Colon (tissue), 2 donors: ENCODE measurements at regions not wholly inside any gene's neighbourhood (a gene's known extent, or its start where the extent isn't known, plus 50 kb on each side); places are given as distances from the start of the nearest gene placed in this dataset.
"Not testable (repeated sequence)": the region's sequence is repeated elsewhere in the genome, so short reads cannot be mapped to it uniquely, and the experiment has no call there.

Source experiments
- FAIRE-seq: peaks from 2 replicates; lab custom pipeline; 2012; peaks lifted over from hg19 to GRCh38; lab: Jason Lieb, UNC
- donor health status: control.
- donor health status: control.

DNA sequence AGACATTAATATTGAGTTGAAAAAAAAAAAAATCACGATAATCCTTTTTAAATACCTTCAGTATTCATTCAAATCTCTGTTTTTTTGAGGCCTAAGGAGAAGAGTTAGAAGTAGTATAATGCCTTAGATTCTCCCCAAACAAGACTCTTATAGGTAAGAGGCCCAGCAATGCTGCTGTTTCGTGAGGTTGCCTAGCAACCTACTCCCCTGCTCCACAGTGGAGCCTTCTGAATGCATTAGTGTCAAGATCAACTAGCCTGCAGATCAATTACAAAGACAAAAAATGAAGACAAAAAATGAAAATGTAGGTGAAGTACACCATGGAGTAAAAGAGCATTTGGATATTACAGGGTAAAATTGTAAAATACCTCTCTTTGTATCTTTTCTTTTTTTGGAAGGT lies 229.8 kb upstream of the LUZP2 start:
- FAIRE-seq = no peak

DNA sequence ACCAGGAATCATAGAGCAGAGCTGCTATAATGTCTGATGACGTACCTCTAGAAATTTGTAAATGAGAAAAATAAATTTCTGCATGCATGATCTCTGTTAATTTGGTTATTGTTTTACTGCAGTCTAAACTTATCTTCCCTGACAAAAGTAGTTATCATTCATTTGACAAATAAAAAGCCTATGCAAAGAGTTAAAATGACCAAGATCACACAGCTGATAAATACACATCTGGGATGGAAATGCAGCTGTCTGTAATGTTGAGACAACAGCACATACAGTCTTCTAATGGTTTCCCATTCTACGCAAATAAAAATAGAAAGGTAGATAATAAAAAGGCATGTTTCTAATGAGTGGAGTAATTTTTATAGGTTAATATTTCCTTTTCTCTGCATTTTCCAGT lies 225.1 kb upstream of the LUZP2 start:
- no peak for FAIRE-seq

DNA sequence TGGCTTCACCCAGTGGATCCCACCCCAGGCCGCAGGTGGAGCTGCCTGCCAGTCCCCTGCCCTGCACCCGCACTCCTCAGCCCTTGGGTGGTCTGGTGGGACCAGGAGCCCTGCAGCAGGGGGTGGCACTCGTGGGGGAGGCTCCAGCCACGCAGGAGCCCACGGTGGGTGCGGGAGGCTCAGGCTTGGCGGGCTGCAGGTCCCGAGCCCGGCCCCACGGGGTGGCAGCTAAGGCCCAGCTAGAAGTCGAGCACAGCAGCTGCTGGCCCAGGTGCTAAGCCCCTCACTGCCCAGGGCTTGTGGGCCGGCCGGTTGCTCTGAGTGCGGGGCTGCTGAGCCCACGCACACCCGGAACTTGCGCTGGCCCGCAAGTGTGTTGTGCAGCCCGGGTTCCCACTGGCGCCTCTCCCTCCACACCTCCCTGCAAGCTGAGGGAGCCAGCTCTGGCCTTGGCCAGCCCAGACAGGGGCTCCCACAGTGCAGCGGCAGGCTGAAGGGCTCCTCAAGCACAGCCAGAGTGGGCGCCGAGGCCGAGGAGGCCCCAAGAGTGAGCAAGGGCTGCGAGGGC lies 222.6 kb upstream of the LUZP2 start:
- FAIRE-seq = not testable (repeated sequence)

DNA sequence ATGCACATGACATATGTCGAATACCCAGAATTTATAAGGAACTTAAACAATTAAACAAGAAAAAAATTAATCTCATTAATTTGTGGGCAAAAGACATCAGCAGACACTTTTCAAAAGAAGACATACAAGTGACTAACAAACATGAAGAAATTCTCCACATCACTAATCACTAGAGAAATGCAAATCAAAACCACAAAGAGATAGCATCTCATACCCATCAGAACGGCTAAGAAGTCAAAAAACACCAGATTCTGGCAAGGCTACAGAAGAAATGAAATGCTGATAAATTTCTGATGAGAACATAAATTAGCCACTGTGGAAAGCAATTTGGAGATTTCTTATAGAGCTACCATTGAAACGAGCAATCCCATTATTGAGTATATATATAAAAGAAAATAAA lies 210.6 kb upstream of the LUZP2 start:
- no peak for FAIRE-seq

DNA sequence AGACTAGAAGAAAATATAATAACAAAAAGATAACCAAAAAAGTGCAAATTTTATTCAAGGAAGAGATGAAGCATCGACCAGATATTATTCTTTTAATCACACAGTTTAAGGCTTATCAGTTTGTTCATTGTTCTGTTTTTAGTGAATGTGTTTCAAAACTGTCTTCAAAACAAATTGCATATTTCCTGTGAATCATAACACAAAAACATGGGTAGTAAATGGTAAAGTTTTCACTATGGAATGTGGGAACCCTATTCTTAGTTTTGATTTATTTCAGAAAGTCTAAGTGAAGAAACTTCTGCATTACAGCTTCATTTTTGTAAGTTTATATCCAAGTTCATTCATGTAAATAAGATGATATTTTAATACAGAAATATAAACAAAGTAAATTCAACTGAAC lies 207.6 kb upstream of the LUZP2 start:
- no peak for FAIRE-seq

DNA sequence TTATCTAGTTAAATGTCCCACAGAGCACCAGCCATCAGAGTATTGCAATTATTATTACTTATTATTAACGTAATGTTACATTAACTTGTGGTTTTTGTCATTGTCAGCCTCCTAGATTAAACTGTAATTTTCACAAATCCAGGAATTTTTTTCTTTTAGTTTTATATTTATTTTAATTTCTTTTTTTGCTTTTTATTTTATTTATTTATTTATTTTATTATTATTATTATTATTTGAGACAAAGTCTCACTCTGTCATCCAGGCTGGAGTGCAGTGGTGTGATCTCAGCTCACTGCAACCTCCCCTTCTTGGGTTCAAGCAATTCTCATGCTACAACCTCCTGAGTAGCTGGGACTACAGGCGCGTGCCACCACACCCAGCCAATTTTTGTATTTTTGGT lies 202.9 kb upstream of the LUZP2 start:
- FAIRE-seq = no peak

DNA sequence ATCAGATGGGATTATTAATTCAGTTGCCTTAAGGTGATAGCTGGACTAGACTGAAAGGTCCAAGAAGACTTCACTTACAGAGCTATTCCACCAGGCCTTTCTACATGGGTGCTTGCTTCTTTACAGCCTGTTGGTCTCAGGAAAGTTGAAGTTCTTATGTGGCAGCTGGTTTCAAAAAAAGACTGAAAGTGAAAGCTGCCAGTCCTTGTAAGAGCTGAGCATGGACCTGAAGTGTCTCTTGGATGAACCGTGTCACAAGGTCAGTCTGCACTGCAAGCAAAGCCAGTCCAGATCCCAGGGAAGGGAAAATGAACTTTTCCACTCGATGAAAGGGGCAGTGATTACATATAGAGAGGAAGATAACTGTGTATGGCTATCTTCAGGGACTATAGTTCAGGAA lies 201.5 kb upstream of the LUZP2 start:
- no peak for FAIRE-seq

DNA sequence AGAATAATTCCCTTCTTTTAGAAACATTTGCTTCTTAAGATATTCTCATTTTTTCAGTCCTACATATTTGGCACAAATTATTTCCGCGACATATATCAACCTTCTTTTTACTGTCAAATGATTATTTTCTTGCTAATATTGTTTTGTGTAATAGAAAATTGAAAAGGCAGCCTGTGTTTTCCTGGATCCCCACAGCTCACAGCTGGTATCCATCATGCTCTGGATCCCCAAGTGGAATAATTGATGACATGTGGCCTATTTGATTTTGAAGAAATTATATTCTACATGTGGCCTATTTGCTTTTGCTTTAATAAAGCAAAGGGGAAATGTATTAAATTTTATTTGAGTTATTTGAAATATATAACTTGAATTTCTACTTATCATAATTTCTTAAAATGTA lies 199.4 kb upstream of the LUZP2 start:
- no peak for FAIRE-seq

DNA sequence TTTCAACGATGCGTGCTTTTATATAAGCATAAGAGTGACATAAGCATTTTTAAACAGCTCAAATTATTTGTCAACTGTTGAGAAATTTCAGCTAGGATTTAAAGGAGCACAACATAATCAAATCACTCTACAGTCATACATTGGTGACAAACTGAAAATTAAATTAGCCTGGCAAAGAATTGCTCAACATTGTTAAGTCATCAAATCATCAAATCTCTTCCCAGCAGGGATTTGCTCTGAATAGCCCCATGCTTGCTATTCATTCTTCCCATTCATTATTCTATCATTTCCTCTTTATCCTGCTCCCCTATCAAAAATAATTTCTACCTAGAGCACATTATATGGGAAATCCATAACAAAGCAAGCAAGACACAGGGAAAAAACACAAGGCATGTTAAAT lies 198.7 kb upstream of the LUZP2 start:
- no peak for FAIRE-seq

DNA sequence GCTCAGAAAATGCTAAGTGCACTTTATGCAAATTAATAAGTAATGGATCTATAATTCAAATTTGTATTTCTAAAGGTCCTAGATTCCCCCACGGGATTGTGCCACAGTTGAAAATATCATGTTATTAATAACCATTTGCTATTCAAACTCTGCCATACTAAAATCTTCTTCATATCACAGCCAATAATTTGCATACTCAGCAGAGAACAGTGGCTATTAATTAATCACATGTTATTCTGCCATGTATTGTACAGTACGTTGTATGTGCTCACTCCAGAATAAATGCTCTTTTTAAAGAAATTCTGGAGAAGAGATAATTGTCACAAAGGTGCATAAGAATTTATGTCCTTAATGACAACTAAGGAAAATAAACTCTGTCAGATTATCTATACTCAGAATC lies 184.9 kb upstream of the LUZP2 start:
- no peak for FAIRE-seq

DNA sequence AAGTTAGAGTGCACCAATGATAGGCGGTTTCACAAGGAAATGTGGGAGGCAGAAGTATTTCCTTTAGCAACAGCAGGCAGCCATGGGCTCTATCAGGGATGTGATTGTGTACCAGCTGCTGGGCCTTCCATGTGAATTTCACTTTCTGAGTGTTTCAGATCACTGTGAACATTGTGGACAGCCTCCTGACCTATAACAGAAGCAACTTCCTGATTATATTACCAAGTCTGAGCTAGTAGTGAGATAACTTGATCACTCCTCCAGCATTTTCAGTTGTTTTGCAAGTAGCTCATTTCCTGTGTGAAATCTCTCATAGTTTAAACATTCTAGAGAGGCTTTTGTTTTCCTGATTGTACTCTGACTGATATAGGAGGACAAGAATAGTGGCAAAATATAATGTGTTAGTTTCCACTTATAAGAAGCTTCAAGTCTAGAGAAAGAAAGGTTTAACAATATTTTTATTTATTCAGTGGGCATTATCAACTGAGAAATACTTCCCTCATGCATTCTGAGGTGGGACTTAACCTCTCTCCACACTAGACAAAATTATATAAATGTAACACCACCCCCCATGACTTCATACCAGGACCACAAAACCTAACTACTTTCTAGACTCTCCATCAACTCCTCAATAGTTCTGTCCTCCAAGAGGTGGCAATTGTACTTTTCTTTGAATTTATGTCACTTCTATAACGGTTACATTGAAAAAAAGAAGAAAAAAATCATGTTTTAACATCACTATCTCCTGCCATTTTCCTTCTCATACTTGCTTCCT lies 184.2 kb upstream of the LUZP2 start:
- FAIRE-seq = no peak

DNA sequence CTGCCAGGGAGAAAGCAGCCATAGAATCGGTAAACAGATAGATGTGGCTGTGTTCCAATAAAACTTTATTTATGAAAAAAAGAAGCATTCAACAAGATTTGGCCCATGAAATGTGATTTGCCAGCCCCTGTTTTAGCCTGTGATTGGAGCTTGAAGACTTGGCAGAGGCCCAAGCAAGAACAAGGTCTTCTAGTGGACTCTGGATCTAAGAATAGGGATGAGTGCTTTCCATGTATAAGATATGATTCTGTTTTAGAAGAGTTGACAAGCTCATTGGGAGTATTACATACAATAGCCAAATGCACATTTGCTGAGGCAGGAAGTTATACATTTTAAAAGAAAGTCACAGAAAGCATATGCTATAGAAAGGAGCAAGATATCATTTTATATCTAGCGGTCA lies 175.6 kb upstream of the LUZP2 start:
- FAIRE-seq = no peak

DNA sequence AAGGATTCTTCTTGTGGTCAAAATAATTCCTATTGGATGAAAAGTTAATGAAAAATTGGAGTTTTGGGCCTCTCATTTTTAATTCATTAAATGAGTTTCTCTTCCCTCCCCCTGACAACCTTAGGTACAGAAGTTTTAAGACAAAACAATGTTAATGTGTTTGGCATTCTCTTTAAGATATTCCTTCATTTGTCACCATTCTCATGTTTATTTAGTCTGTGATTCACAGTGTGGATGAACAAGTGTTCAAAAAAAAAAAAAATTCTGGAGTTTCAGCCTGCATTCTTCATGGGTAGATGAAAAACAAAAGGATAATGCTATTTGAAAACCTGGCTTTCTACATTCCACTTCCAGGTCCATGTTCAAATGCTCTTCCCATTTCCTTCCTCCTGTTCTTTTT lies 172.6 kb upstream of the LUZP2 start:
- FAIRE-seq = no peak

DNA sequence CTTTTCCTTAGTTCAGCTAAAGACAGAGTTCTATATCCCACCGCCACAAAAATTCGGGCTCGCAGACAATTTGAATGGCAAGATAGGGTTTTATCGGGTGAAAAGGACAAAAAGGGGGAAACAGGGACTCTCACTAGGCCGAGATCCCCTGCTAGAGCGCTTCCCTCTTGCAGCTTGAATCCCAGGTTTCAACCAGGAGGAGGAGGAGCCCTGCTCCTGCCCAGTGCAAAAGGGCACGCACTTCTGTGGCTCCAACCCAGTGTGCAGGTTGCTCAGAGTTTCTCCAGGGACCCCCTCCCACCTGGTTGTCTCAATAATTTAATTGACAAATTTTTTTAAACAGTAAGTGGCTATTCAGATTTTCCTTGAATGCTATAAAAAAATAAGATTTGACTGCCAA lies 152.6 kb upstream of the LUZP2 start:
- no peak for FAIRE-seq

DNA sequence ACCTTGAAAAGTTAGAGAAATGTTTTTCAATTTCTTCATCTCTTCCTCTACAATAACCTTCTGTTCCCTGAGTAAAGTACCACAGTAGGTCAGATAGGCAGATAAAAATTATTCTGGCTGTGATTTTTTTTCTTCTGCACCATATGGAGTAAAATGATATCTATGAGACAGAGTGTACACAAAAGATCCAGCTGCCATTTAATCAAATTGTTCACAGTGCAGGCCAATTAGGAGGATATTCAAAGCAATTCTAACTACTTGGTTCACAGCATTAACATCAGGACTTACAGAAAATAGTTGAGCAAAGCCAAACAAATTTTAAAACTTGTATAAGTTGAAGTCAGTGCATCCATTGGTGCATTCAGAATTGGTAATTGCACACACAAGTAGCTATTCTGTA lies 147.9 kb upstream of the LUZP2 start:
- no peak for FAIRE-seq

DNA sequence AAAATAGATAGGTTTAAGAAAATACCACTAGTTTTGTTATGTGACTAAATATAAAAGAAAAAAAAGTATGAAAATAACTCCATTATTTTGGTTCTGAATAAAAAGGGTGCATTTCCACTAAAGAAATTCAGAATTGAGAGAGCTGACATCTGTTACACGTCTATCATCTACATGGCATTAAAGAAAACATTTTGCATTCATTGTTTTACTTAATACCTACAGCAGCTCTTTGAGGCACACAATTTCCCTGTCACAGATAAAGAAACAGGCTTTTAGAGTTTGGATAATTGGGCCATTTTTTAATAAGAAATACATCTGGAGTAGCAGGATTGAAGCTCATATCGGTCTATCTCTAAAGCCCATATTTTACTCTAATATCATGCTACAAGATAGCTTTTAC lies 145.7 kb upstream of the LUZP2 start:
- FAIRE-seq = no peak

DNA sequence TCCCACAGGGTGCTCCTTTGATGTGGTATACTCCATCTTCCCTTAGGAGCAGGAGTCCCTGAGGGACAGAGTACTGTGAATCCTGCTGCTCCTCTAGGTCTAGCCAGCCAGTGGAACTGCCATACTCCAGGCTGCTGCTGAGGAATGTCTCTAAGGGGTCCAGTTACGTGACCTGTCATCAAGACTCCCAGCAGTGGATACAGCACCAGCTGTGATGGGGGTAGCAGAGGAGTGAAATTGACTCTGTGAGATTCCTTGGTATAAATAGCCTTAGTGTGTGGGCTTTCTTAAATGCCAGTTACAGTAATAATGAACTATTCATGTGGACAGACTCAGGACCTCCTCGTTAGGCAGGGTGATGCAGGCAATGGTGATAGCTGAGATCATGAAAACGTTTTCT lies 140.4 kb upstream of the LUZP2 start:
- FAIRE-seq = no peak

DNA sequence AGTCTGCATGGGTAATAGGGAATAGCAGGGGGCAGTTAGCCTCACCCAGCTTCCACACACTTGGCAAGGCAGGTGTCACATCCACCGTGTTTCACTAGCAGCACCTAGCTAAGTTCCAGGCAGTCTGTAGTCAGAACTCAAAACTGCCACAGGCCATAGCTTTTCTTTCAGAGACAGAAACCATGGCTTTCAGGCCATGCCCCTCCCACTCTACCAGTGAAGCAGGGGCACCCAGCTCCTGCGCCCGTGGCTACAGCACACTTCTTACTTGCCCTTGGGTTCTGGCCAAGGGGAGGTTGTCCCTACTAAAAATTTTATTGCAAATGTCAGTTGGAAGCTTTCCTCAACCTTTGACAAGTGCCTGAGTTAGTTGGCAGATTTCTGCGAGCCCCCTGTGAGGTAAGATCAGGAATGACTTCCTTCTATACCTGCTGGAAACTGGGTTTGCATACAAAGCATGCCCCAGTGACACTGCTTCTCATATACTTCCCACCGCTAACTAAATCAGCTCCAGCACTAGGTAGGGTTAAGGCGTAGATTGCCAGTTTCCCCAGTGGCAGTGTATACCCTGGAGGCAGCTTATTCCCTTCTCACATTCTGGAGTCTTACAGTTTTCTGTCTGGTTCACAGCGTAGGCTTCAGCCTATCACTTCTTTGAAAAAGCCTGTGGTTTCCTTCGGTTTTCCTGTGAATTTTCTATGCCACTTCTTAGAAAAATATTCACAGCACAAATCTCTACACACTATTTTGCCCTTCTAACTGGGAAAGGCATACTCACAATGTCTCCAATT lies 139.0 kb upstream of the LUZP2 start:
- FAIRE-seq = no peak

DNA sequence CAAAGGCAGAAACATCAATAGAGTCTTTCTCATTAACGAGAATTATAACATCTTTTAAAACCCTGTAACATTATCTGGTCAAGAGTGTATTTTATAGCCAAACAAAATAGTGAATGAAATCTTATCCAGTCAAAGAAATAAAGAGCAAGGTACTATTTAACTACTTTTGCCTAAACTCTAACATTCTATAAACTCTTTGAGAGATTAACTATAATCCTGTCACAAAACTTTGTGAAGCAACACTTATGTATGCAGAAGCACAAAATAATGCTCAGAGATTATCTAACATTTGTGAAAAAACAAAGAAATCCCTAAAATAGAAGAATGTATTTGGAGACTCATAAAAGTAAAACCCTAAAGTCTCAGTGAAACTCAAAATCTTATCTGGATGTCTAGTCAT lies 124.4 kb upstream of the LUZP2 start:
- no peak for FAIRE-seq

DNA sequence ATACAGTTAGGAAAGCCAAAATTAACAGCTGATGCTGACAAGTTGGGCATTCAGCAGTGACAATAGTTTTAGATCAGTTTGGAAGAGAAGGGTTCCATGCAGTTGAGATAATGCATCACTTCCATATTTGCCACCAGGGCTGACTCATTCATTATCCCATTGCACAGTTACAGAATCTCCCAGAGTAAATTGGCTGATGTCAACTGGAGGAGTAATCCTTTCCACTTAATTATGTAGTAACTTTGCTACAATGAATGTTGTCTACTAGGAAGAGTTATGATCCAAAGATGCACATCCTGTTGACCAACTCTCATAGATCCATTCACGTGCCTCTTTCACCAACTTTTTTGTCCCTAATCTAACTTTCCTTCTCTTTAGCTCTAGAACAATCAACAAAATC lies 123.3 kb upstream of the LUZP2 start:
- no peak for FAIRE-seq

DNA sequence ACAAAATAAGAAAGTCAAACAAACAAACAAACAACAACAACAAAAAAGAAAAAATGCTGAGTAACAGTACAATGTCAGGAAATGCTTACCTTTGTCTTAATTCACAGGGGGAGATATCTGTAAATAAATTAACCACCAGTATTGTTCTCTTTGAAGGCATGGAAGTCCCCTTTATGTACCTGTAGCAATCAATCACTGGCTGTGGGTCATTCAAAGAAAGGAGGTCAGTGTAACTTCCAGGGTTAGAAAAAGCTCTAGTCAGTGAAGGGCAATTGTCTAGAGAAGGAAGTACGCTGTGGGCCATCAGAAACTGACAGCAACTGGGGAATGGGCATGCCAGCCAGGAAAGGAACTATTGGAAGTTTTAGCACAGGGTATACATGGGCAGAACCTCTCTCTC lies 121.5 kb upstream of the LUZP2 start:
- FAIRE-seq = no peak

DNA sequence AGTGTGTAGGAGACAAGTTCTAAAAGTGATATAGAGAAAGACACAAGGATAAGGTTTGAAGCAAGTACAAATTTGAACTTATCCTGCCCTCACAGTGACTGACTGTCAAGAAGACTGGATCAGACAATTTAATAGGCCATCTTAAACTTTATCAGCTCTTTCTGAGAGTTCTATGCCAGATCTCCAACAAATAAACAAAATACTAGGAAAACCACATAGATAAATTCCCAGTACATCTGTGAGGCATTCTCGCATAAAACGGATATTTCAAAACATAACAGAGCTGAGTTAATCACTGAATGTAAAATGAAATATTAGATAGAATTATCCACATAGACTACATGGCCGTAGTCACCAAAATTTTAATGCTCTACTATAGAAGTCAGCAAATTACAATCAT lies 120.9 kb upstream of the LUZP2 start:
- FAIRE-seq = no peak

DNA sequence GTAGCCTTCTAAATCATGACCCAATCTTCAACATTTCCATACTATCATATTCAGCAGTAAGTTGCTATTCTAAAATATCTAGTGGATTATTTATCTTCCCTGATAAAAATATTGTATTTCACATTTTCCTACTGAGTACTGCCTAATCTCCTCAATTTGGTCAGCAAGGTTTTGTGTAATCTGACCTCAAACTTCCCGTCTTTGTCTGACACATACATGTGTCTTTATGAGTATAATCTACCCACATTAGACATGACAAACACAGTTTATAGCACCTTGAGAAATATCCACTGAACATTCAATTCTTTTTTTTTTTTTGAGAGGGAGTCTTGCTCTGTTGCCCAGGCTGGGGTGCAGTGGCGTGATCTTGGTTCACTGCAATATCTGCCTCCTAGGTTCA lies 113.7 kb upstream of the LUZP2 start:
- no peak for FAIRE-seq

DNA sequence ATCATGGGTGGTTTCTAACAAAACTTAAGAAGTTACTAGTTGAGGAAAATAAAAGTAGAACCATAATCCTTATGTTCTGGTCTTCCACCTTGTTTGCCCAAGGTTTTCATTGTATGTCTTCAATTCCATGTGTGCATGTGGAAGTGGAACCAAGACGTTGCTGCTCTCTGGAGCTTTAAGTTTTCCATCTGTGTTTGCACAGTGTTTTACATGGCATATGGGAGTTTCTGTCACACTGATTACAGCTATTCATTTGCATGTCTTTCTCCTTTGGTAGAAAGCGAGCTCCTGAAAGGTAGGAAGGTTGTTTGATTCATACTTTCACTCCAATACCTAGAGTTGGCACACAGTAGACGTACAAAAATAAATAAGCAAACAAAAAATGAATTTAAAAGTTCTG lies 112.6 kb upstream of the LUZP2 start:
- no peak for FAIRE-seq
